ENCODE measurements at regions not wholly inside any gene's neighbourhood (a gene's known extent, or its start where the extent isn't known, plus 50 kb on each side); places are given as distances from the start of the nearest gene placed in this dataset.
"Not testable (repeated sequence)": the region's sequence is repeated elsewhere in the genome, so short reads cannot be mapped to it uniquely, and the experiment has no call there.

DNA sequence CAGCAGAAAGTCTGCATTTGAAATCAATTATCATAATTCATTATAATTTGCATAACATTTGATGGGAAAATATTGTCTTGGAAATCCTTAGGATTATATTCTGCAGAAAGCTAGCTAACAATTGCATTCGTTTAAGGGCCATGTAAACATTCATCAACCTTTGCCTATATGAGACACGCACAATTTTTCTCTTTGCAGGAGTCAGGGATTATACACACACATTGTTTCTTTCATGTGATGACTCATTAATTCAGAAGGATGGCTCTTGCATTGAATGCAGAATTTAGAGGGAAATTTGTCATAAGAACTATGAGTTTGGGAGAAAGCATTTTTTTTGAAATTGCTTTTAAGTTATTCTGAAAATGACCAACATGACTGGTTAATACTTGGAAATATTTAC lies 844.7 kb downstream of the DIPK2A start:
- DNase-seq (ENCODE audit: low read depth in 2 of 2) = peak; percentile 21 to 25

DNA sequence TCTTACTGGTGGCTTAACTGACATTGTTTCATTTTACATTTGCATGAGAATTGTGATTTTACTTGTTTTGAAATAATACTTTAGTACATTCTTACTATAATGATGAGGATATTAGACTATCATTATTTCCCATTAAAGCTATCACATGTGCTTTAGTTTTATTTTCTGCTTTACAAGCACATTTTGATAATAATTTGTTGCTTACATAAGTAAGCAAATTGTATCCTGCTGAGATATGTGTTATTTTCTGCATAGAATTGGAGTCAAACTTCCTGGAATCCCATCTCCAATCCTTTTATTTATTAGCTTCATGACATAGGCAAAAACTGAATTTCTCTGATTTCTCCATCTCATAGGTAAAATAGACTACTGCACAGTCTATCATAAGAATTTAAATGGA lies 847.4 kb downstream of the DIPK2A start:
- no peak for DNase-seq (ENCODE audit: low read depth in 2 of 2)

DNA sequence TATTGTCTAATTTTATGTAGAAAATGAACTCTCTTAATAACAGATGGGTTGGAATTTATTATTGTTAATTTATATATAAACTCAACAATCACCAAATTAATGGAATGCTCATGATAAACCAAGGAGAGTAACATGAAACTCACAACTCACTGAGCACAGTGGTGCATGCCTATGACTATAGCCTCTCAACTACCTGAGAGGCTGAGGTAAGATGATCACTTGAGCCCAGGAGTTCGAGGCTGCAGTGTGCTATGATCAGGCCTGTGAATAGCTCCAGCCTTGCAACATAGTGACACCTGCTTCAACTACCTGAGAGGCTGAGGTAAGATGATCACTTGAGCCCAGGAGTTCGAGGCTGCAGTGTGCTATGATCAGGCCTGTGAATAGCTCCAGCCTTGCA lies 848.6 kb downstream of the DIPK2A start:
- DNase-seq (ENCODE audit: low read depth in 2 of 2) = not testable (repeated sequence)

DNA sequence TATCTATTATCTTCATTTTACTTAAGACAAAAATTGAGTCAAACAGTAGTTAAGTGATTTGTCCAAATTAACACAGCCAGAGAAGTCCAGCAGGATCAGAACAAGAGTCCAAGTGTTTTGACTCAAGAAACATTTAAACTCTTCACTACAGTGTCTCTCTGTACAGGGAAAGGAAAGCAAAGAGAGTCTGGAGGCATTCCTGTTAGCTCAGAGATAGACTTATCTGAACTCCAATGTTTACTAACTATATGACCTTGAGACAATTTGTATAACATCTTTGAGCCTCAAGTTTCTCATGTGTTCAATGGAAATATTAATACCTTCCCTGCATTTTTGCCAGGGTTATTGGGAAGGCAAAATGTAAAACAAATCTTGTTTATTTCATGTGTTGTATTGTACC lies 849.1 kb downstream of the DIPK2A start:
- no peak for DNase-seq (ENCODE audit: low read depth in 2 of 2)

DNA sequence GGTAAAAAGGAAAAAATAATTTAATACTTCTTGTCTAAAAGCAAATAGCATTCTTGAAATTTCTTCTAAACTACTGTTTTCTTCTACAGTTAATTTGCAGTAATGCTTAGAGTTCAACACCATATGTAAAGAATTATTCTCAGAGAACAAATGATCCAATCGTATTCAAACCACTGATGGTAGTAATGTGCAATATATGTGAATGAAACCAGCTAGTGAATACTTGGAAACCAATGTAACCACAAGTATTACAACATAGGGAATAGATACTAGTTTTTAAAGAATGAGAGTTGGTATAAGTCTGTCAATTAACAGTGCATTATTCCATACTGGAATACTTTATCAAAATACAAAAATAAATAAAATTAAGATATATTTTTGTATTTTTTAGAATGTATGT lies 850.0 kb downstream of the DIPK2A start:
- peak; percentile 86 to 87 for DNase-seq (ENCODE audit: low read depth in 2 of 2)

GRCh38 chr3:144822671-144823070 lies 851.0 kb downstream of the DIPK2A start:
- peak; percentile 12 to 32 for DNase-seq (ENCODE audit: low read depth in 2 of 2)

- no peak for DNase-seq (ENCODE audit: low read depth in 2 of 2)
Observed at GRCh38 chr3:144831955-144832716, 860.5 kb downstream of the DIPK2A start.

GRCh38 chr3:144839991-144840390 lies 868.4 kb downstream of the DIPK2A start:
- no peak for DNase-seq (ENCODE audit: low read depth in 2 of 2)

DNA sequence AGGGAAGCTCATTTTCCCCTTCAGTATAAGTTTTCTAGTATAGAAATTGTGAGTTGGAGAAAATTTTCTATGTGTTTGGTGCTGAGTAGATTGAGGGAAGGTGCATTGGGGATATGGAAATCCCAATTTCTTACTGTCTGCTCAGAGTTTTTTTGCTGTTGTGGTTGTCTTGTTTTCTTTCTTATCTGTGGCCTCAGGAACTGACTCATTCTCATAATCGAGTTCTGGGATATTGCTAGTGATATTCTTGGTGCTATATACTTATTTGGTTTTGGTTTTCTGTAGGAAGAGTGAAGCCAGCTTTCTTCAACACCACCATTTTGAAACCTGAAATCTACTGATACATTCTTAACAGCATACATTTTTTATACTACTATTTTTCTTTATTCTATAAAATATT lies 869.2 kb downstream of the DIPK2A start:
- DNase-seq (ENCODE audit: low read depth in 2 of 2) = no peak

DNA sequence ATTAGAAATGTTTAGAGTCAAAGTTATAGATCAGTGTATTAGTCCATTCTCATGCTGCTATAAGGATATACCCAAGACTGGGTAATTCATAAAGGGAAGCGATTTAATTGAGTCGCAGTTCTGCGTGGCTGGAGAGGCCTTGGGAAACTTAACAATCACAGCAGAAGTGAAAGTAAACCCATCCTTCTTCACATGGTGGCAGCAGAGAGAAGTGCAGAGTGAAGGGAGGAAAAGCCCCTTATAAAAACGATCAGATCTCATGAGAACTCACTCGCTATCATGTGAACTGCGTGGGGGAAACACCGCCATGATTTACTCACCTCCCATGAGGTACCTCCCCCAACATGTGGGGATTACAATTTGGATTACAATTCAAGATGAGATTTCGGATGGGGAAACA lies 871.5 kb downstream of the DIPK2A start:
- DNase-seq (ENCODE audit: low read depth in 2 of 2) = no peak

GRCh38 chr3:144852999-144853398 lies 881.4 kb downstream of the DIPK2A start:
- no peak for DNase-seq (ENCODE audit: low read depth in 2 of 2)

GRCh38 chr3:144854020-144854419 lies 882.4 kb downstream of the DIPK2A start:
- DNase-seq (ENCODE audit: low read depth in 2 of 2) = not testable (repeated sequence)

GRCh38 chr3:144859161-144859560 lies 887.5 kb downstream of the DIPK2A start:
- DNase-seq (ENCODE audit: low read depth in 2 of 2) = no peak

DNA sequence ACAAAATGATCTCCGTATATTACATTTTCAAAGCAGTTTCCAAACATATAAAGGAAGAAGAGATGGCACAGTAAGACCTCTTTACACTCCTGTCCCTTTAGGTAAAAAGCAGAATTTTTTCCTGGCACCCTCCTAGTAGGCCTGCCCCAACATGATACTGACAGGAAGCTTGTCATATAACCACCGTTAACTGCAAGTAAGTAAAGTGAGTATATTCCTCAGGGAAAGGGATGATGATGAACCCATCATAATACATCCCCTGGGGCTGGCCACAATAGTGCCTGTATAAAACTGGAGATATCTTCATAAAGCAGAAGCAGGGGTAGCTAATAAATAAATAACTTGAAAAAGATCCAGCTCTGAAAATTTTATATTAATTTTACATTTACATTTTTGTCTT lies 893.0 kb downstream of the DIPK2A start:
- DNase-seq (ENCODE audit: low read depth in 2 of 2) = no peak

DNA sequence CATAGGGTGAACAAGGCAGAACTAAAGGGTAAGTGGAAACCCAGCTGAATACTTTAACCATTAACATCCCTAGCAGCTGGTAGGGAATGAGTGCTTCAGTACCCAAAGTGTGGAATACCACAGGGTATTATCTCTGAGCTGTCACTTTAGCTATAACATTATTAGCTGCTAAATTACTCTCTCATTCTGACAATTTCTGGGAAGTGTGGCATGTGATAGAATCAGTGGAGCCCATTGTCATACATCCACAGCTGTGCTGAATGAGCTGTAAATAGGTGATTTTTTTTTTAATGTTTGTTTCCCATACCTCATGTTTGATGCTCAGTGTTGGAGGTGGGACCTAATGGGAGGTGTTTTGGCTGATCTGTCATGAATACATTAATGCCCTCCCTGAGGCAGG lies 894.3 kb downstream of the DIPK2A start:
- no peak for DNase-seq (ENCODE audit: low read depth in 2 of 2)

DNA sequence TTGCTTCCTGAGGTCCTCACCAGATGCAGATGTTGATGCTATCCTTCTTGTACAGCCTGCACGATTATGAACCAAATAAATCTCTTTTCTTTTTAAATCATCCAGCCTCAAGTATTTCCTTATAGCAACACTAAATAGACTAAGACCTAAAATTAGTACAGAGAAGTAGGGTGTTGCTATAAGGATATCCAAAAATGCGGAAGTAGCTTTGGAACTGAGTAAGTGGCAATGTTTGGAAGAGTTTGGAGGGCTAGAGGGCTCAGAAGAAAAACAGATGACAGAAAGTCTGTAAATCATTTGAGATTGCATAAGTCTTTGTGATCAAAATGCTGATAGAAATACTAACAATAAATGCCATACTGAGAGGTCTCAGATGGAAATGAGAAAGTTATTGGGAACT lies 894.9 kb downstream of the DIPK2A start:
- DNase-seq (ENCODE audit: low read depth in 2 of 2) = peak; percentile 56 to 62

- DNase-seq (ENCODE audit: low read depth in 2 of 2) = peak in 1 of 2 experiments; percentile 9
Observed at GRCh38 chr3:144868506-144868905, 896.9 kb downstream of the DIPK2A start.

DNA sequence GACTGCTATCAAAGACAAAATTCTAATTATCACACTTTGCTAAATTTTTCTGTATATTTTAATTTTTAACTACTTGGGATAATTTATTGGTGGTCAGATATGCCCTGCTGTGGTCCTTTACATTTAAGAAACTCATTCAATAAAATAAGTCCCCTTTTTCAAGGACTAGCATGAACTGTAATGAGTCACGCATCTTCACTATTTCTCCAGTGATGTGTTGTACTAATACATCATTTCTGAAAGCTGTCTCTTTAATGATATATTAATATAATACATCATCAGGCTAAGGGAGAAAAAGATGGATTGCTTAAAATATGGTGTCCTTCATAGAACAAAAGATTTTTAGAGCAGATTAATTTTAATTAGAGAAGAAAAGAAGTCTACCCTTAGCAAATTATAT lies 901.4 kb downstream of the DIPK2A start:
- DNase-seq (ENCODE audit: low read depth in 2 of 2) = no peak

DNA sequence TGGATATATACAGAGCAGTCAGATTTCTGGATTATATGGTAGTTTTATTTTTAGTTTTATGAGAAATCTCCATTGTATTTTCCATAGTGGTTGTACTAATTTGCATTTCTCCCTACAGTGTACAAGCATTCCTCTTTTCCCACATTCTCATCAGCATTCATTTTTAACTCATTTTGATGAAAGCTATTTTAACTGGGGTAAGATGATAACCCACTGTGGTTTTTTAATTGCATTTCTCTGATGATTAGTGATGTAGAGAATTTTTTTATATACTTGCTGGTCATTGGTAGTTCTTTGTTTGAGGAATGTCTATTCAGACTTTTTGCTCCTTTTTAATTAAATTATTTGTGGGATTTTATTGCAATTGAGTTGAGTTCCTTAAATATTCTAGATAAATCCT lies 903.6 kb downstream of the DIPK2A start:
- DNase-seq (ENCODE audit: low read depth in 2 of 2) = peak; percentile 58 to 70

GRCh38 chr3:144877356-144877755 lies 905.7 kb downstream of the DIPK2A start:
- no peak for DNase-seq (ENCODE audit: low read depth in 2 of 2)

GRCh38 chr3:144879701-144880100 lies 908.1 kb downstream of the DIPK2A start:
- DNase-seq (ENCODE audit: low read depth in 2 of 2) = no peak

DNA sequence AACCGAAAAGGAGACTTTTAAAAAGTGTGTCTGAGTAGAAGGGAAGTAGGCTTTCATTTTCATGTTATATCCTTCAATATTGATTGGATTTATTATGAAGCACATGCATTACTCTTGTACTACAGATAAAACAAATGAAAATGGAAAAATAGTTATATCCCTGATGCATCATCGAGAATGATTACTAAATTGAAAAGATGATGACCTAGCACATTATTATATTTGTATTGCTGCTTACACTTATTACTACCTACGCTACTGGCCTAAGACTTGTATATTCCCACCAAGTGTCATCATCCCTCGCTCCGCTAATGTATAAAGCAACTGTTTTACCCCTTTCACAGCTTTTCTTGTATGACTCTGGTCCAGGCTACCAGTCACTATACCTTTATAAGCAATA lies 922.4 kb downstream of the DIPK2A start:
- DNase-seq (ENCODE audit: low read depth in 2 of 2) = no peak

DNA sequence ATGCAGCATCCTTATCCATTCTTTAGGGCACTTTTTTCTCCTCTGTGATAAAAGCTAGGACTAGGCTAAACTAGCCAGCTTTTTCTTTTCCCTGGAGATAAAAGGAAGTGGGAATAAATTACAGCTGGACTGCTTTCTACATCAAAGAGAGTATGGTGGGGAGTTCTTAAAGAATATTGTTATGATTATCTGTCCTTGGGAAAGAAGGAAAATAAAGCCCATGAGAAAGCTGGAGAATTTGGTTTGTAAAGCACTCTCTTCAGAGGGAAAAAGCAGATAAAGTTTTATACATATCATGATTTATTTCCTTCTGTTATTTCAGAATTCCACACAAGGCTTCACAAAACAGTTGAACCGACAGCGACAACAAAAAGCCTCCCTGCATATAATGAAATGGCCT lies 923.0 kb downstream of the DIPK2A start:
- no peak for DNase-seq (ENCODE audit: low read depth in 2 of 2)

GRCh38 chr3:144900366-144900765 lies 928.7 kb downstream of the DIPK2A start:
- DNase-seq (ENCODE audit: low read depth in 2 of 2) = peak; percentile 12 to 20
